Thyroid gland (tissue), 4 donors: ENCODE measurements at regions not wholly inside any gene's neighbourhood (a gene's known extent, or its start where the extent isn't known, plus 50 kb on each side); places are given as distances from the start of the nearest gene placed in this dataset.
"Not testable (repeated sequence)": the region's sequence is repeated elsewhere in the genome, so short reads cannot be mapped to it uniquely, and the experiment has no call there.

Experiments
- DNase-seq, 2 donors: peaks; one replicate each; pipeline ENCODE4 v3.0.0-alpha.2; 2019
- H3K27ac ChIP-seq, 3 donors: fragments of 200-600 bp; sonication (generic); 1 replicate in 2 of 3; 2 replicates in 1 of 3; pipeline ENCODE4 v1.5.1; 2016 to 2019; ENCODE audit warnings: mild to moderate bottlenecking in 1 of 3, moderate library complexity in 1 of 3
- H3K27me3 ChIP-seq: fragments of 200-600 bp; sonication (generic); one replicate; pipeline ENCODE4 v1.5.1; 2019
- H3K36me3 ChIP-seq, 2 donors: fragments of 200-600 bp; sonication (generic); one replicate each; pipeline ENCODE4 v1.5.1; 2016 to 2019
- H3K4me1 ChIP-seq, 2 donors: fragments of 200-600 bp; sonication (generic); one replicate each; pipeline ENCODE4 v1.5.1; 2017 to 2019
- H3K4me3 ChIP-seq, 3 donors: fragments of 200-600 bp; sonication (generic); replicated peaks in 1 of 3; 1 replicate in 2 of 3; 2 replicates in 1 of 3; pipeline ENCODE4 v1.5.1; 2016; ENCODE audit warnings: mild to moderate bottlenecking in 1 of 3
- H3K9me3 ChIP-seq: fragments of 200-600 bp; sonication (generic); one replicate; pipeline ENCODE4 v1.5.1; 2017
- POLR2A ChIP-seq, 2 donors: fragments of 450-650 bp; IDR thresholded peaks; one replicate each; pipeline ENCODE4 v1.6.1; 2017; ENCODE audit warnings: antibody characterized with exemption in 2 of 2, mild to moderate bottlenecking in 2 of 2, moderate library complexity in 1 of 2
- WGBS, 2 donors: methylation state at CpG; one replicate each; pipeline ENCODE4 v1.1.5; 2017; 5-methylcytosine and 5-hydroxymethylcytosine counted together
- intact Hi-C: fragments of 100-400 bp; cut with DNase I; formaldehyde crosslinking; loops from one replicate; pipeline ENCODE4 v1.15.1; 2023
- TF ChIP-seq, protein P1 (sequence below), 6 experiments: fragments of 200-600 bp in 3 of 6; fragments of 450-650 bp in 3 of 6; sonication (generic) in 3 of 6; IDR thresholded peaks; one replicate each; pipeline ENCODE4 v1.5.1; 2016 to 2019; ENCODE audit warnings: antibody characterized with exemption in 6 of 6, mild to moderate bottlenecking in 2 of 6, inconsistent platforms in 1 of 6, moderate library complexity in 1 of 6

GRCh38 chr6:133088931-133089695 lies 152.0 kb upstream of the EYA4 start:
- Histone ChIP-seq H3K9me3 (no peaks in the 10 kb centered on the region), H3K27ac (no peak overlapping the region), H3K36me3 (no peaks in the 10 kb centered on the region), H3K4me3 (no peak overlapping the region), H3K4me1 (peaks cover 5 to 15% of the 10 kb centered on the region in 2 donors), H3K27me3 (no peaks in the 10 kb centered on the region)
- TF ChIP-seq, protein P1, sequence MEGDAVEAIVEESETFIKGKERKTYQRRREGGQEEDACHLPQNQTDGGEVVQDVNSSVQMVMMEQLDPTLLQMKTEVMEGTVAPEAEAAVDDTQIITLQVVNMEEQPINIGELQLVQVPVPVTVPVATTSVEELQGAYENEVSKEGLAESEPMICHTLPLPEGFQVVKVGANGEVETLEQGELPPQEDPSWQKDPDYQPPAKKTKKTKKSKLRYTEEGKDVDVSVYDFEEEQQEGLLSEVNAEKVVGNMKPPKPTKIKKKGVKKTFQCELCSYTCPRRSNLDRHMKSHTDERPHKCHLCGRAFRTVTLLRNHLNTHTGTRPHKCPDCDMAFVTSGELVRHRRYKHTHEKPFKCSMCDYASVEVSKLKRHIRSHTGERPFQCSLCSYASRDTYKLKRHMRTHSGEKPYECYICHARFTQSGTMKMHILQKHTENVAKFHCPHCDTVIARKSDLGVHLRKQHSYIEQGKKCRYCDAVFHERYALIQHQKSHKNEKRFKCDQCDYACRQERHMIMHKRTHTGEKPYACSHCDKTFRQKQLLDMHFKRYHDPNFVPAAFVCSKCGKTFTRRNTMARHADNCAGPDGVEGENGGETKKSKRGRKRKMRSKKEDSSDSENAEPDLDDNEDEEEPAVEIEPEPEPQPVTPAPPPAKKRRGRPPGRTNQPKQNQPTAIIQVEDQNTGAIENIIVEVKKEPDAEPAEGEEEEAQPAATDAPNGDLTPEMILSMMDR (IDR thresholded peaks at IDR 0.05): no peak
- no peak for TF ChIP-seq POLR2A (IDR thresholded peaks at IDR 0.05)
- 83 to 86% methylated on average over 5 of the region's 5 CpGs for WGBS, 2 donors
- intact Hi-C loops: no loop called here
- no peak for DNase-seq

DNA sequence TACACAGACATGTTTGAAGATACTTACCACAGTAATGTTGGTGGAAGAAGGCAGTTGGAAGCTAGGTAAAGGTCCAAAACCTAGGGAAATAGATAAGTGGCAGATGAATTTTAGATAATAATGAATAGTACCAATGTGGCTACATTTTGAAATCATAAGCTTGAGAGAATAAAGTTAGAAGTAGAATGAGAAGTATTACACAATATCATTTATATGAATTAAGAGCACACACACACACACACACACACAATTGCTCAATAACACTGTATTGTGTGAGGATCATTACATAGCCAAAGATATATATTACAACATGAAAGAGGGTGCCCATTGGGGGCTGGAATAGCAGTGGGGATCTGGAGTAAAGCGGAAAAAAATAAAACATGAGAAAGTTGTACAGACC lies 149.0 kb upstream of the EYA4 start:
- 98 to 100% methylated on average over 1 of the region's 1 CpG for WGBS, 2 donors
- no peak overlapping the region for H3K27ac ChIP-seq
- no peak for DNase-seq
- no peaks in the 10 kb centered on the region for H3K27me3 ChIP-seq
- no peak for TF ChIP-seq POLR2A (IDR thresholded peaks at IDR 0.05)
- TF ChIP-seq, protein P1 (IDR thresholded peaks at IDR 0.05): no peak
- H3K4me1 ChIP-seq: no peaks in the 10 kb centered on the region
- no peaks in the 10 kb centered on the region for H3K9me3 ChIP-seq
- intact Hi-C loops: no loop called here
- no peak overlapping the region for H3K4me3 ChIP-seq
- no peaks in the 10 kb centered on the region for H3K36me3 ChIP-seq

DNA sequence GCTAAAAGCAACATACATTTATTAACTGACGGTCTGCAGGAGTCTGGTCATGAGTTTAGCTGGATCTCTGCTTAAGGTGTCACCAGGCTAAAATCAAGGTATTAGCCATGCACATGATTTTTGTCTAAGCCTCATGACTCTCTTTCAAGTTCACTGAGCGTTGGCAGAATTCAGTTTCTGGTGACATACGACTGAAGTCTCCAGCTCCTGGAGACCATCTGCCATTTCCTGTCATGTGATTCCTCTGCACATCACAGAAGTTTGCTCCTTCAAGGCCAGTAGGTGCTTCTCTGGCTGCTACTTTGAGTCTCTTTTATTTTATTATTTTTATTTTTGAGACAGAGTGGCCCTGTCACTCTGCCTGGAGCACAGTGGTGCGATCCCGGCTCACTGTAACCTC lies 148.4 kb upstream of the EYA4 start:
- no peaks in the 10 kb centered on the region for H3K27me3 ChIP-seq
- intact Hi-C loops: no loop called here
- WGBS, 2 donors: 82 to 87% methylated on average over 5 of the region's 5 CpGs
- no peak for DNase-seq
- no peaks in the 10 kb centered on the region for H3K9me3 ChIP-seq
- H3K27ac ChIP-seq: no peak overlapping the region
- H3K36me3 ChIP-seq: no peaks in the 10 kb centered on the region
- TF ChIP-seq, protein P1 (IDR thresholded peaks at IDR 0.05): no peak
- TF ChIP-seq POLR2A (IDR thresholded peaks at IDR 0.05): no peak
- no peaks in the 10 kb centered on the region for H3K4me1 ChIP-seq
- no peak overlapping the region for H3K4me3 ChIP-seq

DNA sequence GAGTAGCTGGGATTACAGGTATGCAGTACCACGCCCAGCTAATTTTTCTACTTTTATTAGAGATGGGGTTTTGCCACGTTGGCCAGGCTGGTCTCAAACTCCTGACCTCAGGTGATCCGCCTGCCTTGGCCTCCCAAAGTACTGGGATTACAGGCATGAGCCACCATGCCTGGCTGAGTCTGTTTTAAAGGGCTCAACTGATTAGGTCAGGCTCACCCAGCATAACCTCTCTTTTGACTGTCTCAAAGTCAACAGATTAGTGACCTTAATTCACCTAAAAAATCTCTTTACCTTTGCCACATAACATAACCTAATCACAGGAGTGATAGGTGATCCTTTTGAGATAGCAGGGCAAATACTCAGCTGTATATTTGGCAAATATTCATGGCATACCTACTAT lies 147.9 kb upstream of the EYA4 start:
- H3K4me3 ChIP-seq, H3K4me1 ChIP-seq, H3K27me3 ChIP-seq, H3K9me3 ChIP-seq, H3K36me3 ChIP-seq, DNase-seq, intact Hi-C loops, H3K27ac ChIP-seq: not testable (repeated sequence)
- WGBS, 2 donors: 70 to 86% methylated on average over 2 to 3 of the region's 3 CpGs

- no peaks in the 10 kb centered on the region for H3K36me3 ChIP-seq
- H3K27me3 ChIP-seq: no peaks in the 10 kb centered on the region
- WGBS, 2 donors: 89% methylated on average over 3 of the region's 3 CpGs
- DNase-seq: no peak
- no peaks in the 10 kb centered on the region for H3K4me1 ChIP-seq
- TF ChIP-seq, protein P1 (IDR thresholded peaks at IDR 0.05): no peak
- no peak for TF ChIP-seq POLR2A (IDR thresholded peaks at IDR 0.05)
- intact Hi-C loops: no loop called here
- H3K27ac ChIP-seq: no peak overlapping the region
- no peaks in the 10 kb centered on the region for H3K9me3 ChIP-seq
- H3K4me3 ChIP-seq: no peak overlapping the region
These were observed 147.2 kb upstream of the EYA4 start for GRCh38 chr6:133093956-133094355.
